HG03064 (cell line): ENCODE measurements at regions not wholly inside any gene's neighbourhood (a gene's known extent, or its start where the extent isn't known, plus 50 kb on each side); places are given as distances from the start of the nearest gene placed in this dataset.

Experiments used
- ATAC-seq: cut with Tn5 transposase; IDR thresholded peaks from one replicate; pipeline ENCODE4 v1.9.1; 2021; ENCODE audit warnings: low read depth; ENCODE audit not compliant: unreplicated experiment

DNA sequence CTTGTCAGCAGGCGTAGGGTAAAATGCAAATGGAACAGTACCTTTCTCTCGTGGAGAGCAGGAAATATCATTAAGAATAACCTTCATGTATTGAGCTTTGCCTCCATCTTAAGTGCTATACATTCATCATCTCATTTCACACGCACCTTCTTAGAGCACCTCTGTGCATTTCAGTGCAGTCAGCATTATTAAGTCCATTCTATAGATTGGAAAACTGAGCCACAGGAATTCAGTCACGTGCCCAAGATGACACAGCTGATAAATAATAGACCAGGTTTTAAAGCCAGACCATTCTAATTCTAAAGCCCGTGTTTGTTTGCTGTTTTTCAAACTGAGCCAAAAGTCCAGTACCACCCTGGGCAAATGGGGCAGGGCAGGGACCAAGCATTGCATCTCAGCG lies 109.2 kb upstream of the WWC1 start:
- no peak for ATAC-seq

- ATAC-seq, result no peak
Measured at GRCh38 chr5:168184103-168184502, 107.3 kb upstream of the WWC1 start.

- no peak for ATAC-seq
Measured at GRCh38 chr5:168186289-168187074, 105.0 kb upstream of the WWC1 start.

DNA sequence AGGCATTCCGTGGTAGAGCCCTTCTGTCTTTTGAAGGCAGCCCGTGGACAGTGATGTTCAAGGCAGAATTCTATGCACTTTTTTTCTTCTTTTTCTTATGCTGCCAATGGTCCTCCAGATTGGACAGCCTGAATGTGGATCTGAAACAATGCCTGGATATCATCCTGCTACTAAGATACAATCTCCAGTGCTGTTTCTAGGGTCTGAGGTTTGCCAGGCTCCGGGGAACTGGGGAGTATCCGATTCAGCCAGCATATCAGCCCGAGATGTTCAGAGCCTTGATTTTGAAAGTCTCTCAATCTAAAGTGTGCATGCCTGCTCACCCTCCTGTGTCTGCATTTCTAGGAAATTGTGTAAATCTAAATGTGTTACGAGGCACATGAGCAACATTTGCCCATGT lies 103.8 kb upstream of the WWC1 start:
- ATAC-seq, result no peak

DNA sequence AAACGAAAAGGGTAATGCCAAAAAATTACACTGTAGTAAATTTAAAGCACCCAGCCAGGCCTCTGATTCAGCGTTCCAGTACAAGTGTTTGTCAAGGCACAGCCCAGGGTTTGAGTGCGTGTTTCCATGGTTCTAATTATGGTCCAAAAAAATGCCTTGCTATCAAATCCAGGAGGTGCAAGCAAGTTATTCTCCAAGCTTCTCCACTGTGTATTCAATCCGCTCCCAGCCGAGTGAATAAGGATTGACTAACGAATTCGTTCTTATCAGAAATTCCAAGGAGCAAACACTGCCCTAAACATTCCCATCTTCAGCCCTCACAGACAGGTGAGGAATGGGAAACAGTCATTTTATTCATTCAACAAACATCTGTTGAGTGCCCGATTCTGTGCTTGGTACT lies 103.3 kb upstream of the WWC1 start:
- ATAC-seq, result no peak

GRCh38 chr5:168192120-168192519 lies 99.3 kb upstream of the WWC1 start:
- ATAC-seq, result no peak

DNA sequence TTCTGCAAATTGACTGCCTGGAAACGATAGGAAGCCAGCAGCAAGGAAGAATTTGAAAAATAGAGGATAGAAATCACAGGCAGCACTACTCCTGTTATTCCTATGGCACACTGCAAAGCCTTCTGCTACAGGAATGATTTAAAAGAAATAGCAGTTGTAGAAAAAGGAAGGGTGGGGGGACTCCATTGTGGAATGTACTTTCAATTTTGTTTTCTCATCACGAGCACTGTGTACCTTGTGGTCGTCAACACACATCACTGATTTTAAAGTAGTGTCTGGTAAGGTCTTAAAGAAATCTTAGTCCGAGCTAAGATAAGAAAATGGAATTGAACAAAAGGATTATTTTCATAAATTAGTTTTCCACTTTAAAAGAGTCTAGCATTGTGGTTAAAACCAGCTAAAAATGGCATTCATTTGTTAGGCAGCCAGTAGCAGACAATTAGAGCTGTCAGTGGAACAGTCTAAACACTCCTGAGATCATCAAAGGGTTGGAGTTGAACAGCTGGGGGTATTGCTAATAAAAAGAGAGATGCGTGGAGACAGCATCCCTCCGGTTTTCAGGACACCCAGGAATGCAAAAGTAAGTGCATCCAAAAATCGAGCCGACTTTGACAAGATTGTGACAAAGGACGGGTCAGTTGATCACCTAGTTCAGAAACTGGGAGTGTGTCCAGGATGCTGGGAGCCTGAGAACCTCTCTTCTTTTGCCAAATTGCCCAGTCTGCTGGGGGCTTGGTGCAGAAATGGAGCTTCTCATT lies 97.8 kb upstream of the WWC1 start:
- no peak for ATAC-seq

DNA sequence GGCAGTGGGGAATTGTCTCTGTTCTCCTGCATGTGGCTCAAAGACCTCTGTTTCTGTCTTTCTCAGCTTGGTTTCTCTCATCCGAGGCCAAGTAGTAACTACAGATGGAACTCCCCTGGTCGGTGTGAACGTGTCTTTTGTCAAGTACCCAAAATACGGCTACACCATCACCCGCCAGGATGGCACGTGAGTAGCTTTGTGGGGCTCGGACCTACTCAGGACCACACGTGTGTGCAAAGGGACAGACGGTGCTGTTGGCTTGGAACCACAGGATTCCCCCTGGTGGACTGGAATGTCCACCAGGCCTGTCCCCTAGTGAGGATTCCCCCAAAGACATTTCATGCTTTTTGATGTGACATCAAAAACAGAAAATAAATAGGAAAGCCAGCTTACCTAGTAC lies 96.3 kb upstream of the WWC1 start:
- no peak for ATAC-seq

- no peak for ATAC-seq
Measured at GRCh38 chr5:168198359-168198758, 93.1 kb upstream of the WWC1 start.

DNA sequence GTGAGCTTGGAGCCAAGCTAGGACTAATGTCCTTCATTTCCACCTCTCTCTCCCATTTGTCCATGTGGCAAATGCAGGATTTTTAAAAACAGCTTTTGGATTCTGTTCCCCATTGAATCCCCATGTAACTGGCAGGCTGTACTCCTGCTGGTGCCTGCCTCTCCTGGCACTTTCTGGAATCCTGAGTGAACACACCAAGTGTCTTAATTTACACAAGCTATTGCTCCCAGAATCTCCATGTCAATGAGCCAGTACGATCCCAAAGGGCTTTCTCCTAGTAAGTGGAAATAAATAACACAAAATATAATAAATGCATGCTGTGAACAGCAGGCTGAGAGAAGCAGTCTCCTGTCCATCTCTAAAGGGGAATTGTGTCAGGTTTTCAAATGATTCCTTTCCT lies 88.4 kb upstream of the WWC1 start:
- ATAC-seq, result no peak

GRCh38 chr5:168204165-168204564 lies 87.3 kb upstream of the WWC1 start:
- no peak for ATAC-seq

- ATAC-seq, result no peak
Measured at GRCh38 chr5:168207450-168208029, 83.9 kb upstream of the WWC1 start.

- no peak for ATAC-seq
Measured at GRCh38 chr5:168209244-168209995, 82.0 kb upstream of the WWC1 start.

GRCh38 chr5:168209997-168210396 lies 81.4 kb upstream of the WWC1 start:
- no peak for ATAC-seq

- no peak for ATAC-seq
Measured at GRCh38 chr5:168211245-168211644, 80.2 kb upstream of the WWC1 start.

- ATAC-seq, result no peak
Measured at GRCh38 chr5:168211936-168212335, 79.5 kb upstream of the WWC1 start.

GRCh38 chr5:168214071-168214470 lies 77.4 kb upstream of the WWC1 start:
- ATAC-seq, result no peak

GRCh38 chr5:168214886-168215285 lies 76.6 kb upstream of the WWC1 start:
- no peak for ATAC-seq

- ATAC-seq, result no peak
Measured at GRCh38 chr5:168215646-168216045, 75.8 kb upstream of the WWC1 start.

GRCh38 chr5:168216989-168217388 lies 74.5 kb upstream of the WWC1 start:
- ATAC-seq, result no peak

- ATAC-seq, result no peak
Measured at GRCh38 chr5:168217497-168217896, 73.9 kb upstream of the WWC1 start.
